ENCODE measurements at regions not wholly inside any gene's neighbourhood (a gene's known extent, or its start where the extent isn't known, plus 50 kb on each side); places are given as distances from the start of the nearest gene placed in this dataset.

GRCh38 chr5:23024470-23024869 lies 171.3 kb upstream of the CDH12 start:
- no peak for DNase-seq (ENCODE audit: low spot score)
- ChIA-PET CTCF (no interaction called here), POLR2A (ENCODE audit: low non-redundant PET) (no interaction called here)
- TF ChIP-seq CTCF (conservative IDR thresholded peaks at IDR 0.05; ENCODE audit: low read depth): no peak
- H3K27ac ChIP-seq: no peak overlapping the region

- CTCF ChIA-PET: no interaction called here
- TF ChIP-seq CTCF (conservative IDR thresholded peaks at IDR 0.05; ENCODE audit: low read depth): no peak
- no peak for DNase-seq (ENCODE audit: low spot score)
- H3K27ac ChIP-seq: no peak overlapping the region
- POLR2A ChIA-PET (ENCODE audit: low non-redundant PET): no interaction called here
These were observed 161.7 kb upstream of the CDH12 start for GRCh38 chr5:23014825-23015224.

- ChIA-PET CTCF (no interaction called here), POLR2A (ENCODE audit: low non-redundant PET) (no interaction called here)
- no peak for DNase-seq (ENCODE audit: low spot score)
- H3K27ac ChIP-seq: no peak overlapping the region
- no peak for TF ChIP-seq CTCF (conservative IDR thresholded peaks at IDR 0.05; ENCODE audit: low read depth)
These were observed 161.1 kb upstream of the CDH12 start for GRCh38 chr5:23014266-23014665.

- ChIA-PET CTCF (no interaction called here), POLR2A (ENCODE audit: low non-redundant PET) (no interaction called here)
- no peak for DNase-seq (ENCODE audit: low spot score)
These were observed 160.4 kb upstream of the CDH12 start for GRCh38 chr5:23013395-23013998.

GRCh38 chr5:23012842-23013241 lies 159.7 kb upstream of the CDH12 start:
- no peak overlapping the region for H3K27ac ChIP-seq
- no peak for TF ChIP-seq CTCF (conservative IDR thresholded peaks at IDR 0.05; ENCODE audit: low read depth)
- POLR2A ChIA-PET (ENCODE audit: low non-redundant PET): no interaction called here
- CTCF ChIA-PET: no interaction called here
- DNase-seq (ENCODE audit: low spot score): no peak

More at GRCh38 chr5:23013395-23013998, 160.4 kb upstream of the CDH12 start:
- no peak for TF ChIP-seq CTCF (conservative IDR thresholded peaks at IDR 0.05; ENCODE audit: low read depth)
- no peak overlapping the region for H3K27ac ChIP-seq

GRCh38 chr5:23007762-23008161 lies 154.6 kb upstream of the CDH12 start:
- no peak for DNase-seq (ENCODE audit: low spot score)
- H3K27ac ChIP-seq: no peak overlapping the region
- ChIA-PET POLR2A (ENCODE audit: low non-redundant PET) (no interaction called here), CTCF (no interaction called here)
- TF ChIP-seq CTCF (conservative IDR thresholded peaks at IDR 0.05; ENCODE audit: low read depth): no peak

- ChIA-PET POLR2A (ENCODE audit: low non-redundant PET) (no interaction called here), CTCF (no interaction called here)
- DNase-seq (ENCODE audit: low spot score): no peak
- H3K27ac ChIP-seq: no peak overlapping the region
- TF ChIP-seq CTCF (conservative IDR thresholded peaks at IDR 0.05; ENCODE audit: low read depth): no peak
These were observed 154.1 kb upstream of the CDH12 start for GRCh38 chr5:23007236-23007635.
